Endothelial cell of umbilical vein (primary cell): ENCODE measurements at regions not wholly inside any gene's neighbourhood (a gene's known extent, or its start where the extent isn't known, plus 50 kb on each side); places are given as distances from the start of the nearest gene placed in this dataset.

Experiments
- BruUV-seq: library from RNA; stranded (reverse); fragments of 400-500 nt; replicated peaks from 2 replicates; lab custom pipeline; 2021; lab: Mats Ljungman, UMichigan
- CTCF ChIA-PET: fragments of 300-600, 350-600 bp; sonication (Branson Sonifier 250); formaldehyde crosslinking; loops from one replicate; lab custom pipeline; 2021; ENCODE audit warnings: antibody characterized with exemption, inconsistent platforms; lab: Charles Lee
- POLR2A ChIA-PET: fragments of 300-600, 350-600 bp; sonication (Branson Sonifier 250); formaldehyde crosslinking; loops from one replicate; lab custom pipeline; 2021; ENCODE audit warnings: antibody characterized with exemption, inconsistent platforms; lab: Charles Lee
- DNase-seq: peaks from one replicate; pipeline ENCODE4 v3.0.0-alpha.2; 2011; ENCODE audit warnings: low read depth, low spot score
- FAIRE-seq: peaks from 2 replicates; lab custom pipeline; 2011; peaks lifted over from hg19 to GRCh38; lab: Jason Lieb, UNC
- H2AFZ ChIP-seq: 2 replicates; pipeline ENCODE4 v1.6.0; 2012; ENCODE audit warnings: low read depth, low read length, control low read depth, inconsistent platforms
- H3K27ac ChIP-seq: 2 replicates; pipeline ENCODE4 v1.5.1; 2011; ENCODE audit warnings: low read depth, mild to moderate bottlenecking, control low read depth, low read length, moderate library complexity; ENCODE audit not compliant: insufficient read depth
- H3K27me3 ChIP-seq, 2 experiments: 2 replicates each; pipeline versions ENCODE4 v1.6.0 to v1.6.1; 2011; ENCODE audit warnings: low read length in 2 of 2, mixed read lengths in 1 of 2; ENCODE audit not compliant: control insufficient read depth in 2 of 2, insufficient read depth in 2 of 2
- H3K36me3 ChIP-seq, 2 experiments: 2 replicates in 1 of 2; 3 replicates in 1 of 2; pipeline ENCODE4 v1.5.1; 2011; ENCODE audit warnings: low read length in 2 of 2, mild to moderate bottlenecking in 1 of 2, moderate library complexity in 1 of 2; ENCODE audit not compliant: control insufficient read depth in 2 of 2, insufficient read depth in 2 of 2; ENCODE audit errors: extremely low read depth in 1 of 2
- H3K4me1 ChIP-seq: 3 replicates; pipeline ENCODE4 v1.5.1; 2011; ENCODE audit warnings: mild to moderate bottlenecking, low read length; ENCODE audit not compliant: control insufficient read depth, insufficient read depth; ENCODE audit errors: extremely low read depth
- H3K4me2 ChIP-seq: 2 replicates; pipeline ENCODE4 v1.6.1; 2011; ENCODE audit warnings: low read length, control low read depth, mixed read lengths; ENCODE audit not compliant: insufficient read depth
- H3K4me3 ChIP-seq, 3 experiments: fragments of 200-600 bp in 1 of 3; sonication (generic), shearing (Covaris generic) in 1 of 3; replicated peaks in 1 of 3; 2 replicates each; pipeline ENCODE4 v1.5.1; 2011 to 2016; ENCODE audit warnings: control low read depth in 3 of 3, low read length in 3 of 3, mild to moderate bottlenecking in 2 of 3, inconsistent platforms in 1 of 3, low read depth in 1 of 3, moderate library complexity in 1 of 3; ENCODE audit not compliant: insufficient read depth in 1 of 3
- H3K79me2 ChIP-seq: 2 replicates; pipeline ENCODE4 v1.6.0; 2012; ENCODE audit warnings: low read length, inconsistent platforms; ENCODE audit not compliant: control insufficient read depth, insufficient read depth
- H3K9ac ChIP-seq: replicated peaks from 2 replicates; pipeline ENCODE3; 2011; ENCODE audit warnings: low read length, control low read depth; ENCODE audit not compliant: insufficient read depth; ENCODE audit errors: extremely low read depth
- H3K9me1 ChIP-seq: replicated peaks from 3 replicates; pipeline ENCODE4 v1.6.0; 2011; ENCODE audit warnings: mild to moderate bottlenecking, low read length; ENCODE audit not compliant: control insufficient read depth, insufficient read depth; ENCODE audit errors: extremely low read depth
- H3K9me3 ChIP-seq: replicated peaks from 2 replicates; pipeline ENCODE4 v1.5.1; 2012; ENCODE audit warnings: low read length, inconsistent platforms; ENCODE audit not compliant: control insufficient read depth, insufficient read depth
- H4K20me1 ChIP-seq: replicated peaks from 2 replicates; pipeline ENCODE3; 2011; ENCODE audit warnings: mild to moderate bottlenecking, low read length; ENCODE audit not compliant: control insufficient read depth, insufficient read depth; ENCODE audit errors: extremely low read depth
- EZH2 ChIP-seq: IDR thresholded peaks from 2 replicates; pipeline ENCODE4 v1.6.1; 2012; ENCODE audit warnings: borderline replicate concordance, low read depth, mild to moderate bottlenecking, moderate library complexity, low read length, inconsistent platforms; ENCODE audit not compliant: severe bottlenecking
- FOS ChIP-seq: IDR thresholded peaks from 2 replicates; pipeline ENCODE4 v1.6.1; 2011; ENCODE audit warnings: mild to moderate bottlenecking, low read length, moderate library complexity, borderline replicate concordance; ENCODE audit not compliant: insufficient read depth
- GATA2 ChIP-seq: IDR thresholded peaks from 2 replicates; pipeline ENCODE4 v1.7.0; 2011; ENCODE audit warnings: low read depth, mild to moderate bottlenecking, moderate library complexity, mixed read lengths, low read length; ENCODE audit not compliant: insufficient read length, insufficient read depth
- JUN ChIP-seq: IDR thresholded peaks from 2 replicates; pipeline ENCODE4 v1.6.1; 2011; ENCODE audit warnings: borderline replicate concordance, low read depth; ENCODE audit not compliant: insufficient read length, insufficient read depth
- MYC ChIP-seq: IDR thresholded peaks from one replicate; pipeline ENCODE4 v1.6.1; 2011; ENCODE audit warnings: mild to moderate bottlenecking, low read depth, low read length
- POLR2A ChIP-seq: IDR thresholded peaks from 2 replicates; pipeline ENCODE4 v1.6.1; 2012; ENCODE audit warnings: low read depth, mild to moderate bottlenecking, control low read depth, low read length
- POLR2AphosphoS5 ChIP-seq: IDR thresholded peaks from 2 replicates; pipeline ENCODE4 v1.6.1; 2012; ENCODE audit warnings: low read depth, mild to moderate bottlenecking, control low read depth, low read length, moderate library complexity; ENCODE audit not compliant: insufficient read depth
- dilution Hi-C: fragments of 300-500 bp; cut with MboI; formaldehyde crosslinking; loops from one replicate; pipeline ENCODE4 v1.15.0; 2019; ENCODE audit warnings: low sequenced_read_pairs; ENCODE audit not compliant: extremely low pct_ligation_motif_present
- intact Hi-C: fragments of 100-400 bp; cut with micrococcal nuclease; formaldehyde crosslinking; loops from one replicate; pipeline ENCODE4 v1.10.0; 2022
- TF ChIP-seq, protein P1 (sequence below), 2 donors: IDR thresholded peaks; 1 replicate in 1 of 2; 2 replicates in 1 of 2; pipeline ENCODE4 v1.5.1; 2011; ENCODE audit warnings: low read length in 2 of 2, mild to moderate bottlenecking in 2 of 2, moderate library complexity in 2 of 2, control low read depth in 1 of 2, inconsistent platforms in 1 of 2, low read depth in 1 of 2; ENCODE audit not compliant: insufficient read depth in 1 of 2; ENCODE audit errors: extremely low read depth in 1 of 2
- TF ChIP-seq, protein P2 (sequence below): IDR thresholded peaks from 2 replicates; pipeline ENCODE4 v1.6.1; 2011; ENCODE audit not compliant: insufficient read depth, insufficient read length

- TF ChIP-seq FOS = no peak
- TF ChIP-seq JUN = no peak
- TF ChIP-seq POLR2AphosphoS5 = no peak
- TF ChIP-seq, protein P1, sequence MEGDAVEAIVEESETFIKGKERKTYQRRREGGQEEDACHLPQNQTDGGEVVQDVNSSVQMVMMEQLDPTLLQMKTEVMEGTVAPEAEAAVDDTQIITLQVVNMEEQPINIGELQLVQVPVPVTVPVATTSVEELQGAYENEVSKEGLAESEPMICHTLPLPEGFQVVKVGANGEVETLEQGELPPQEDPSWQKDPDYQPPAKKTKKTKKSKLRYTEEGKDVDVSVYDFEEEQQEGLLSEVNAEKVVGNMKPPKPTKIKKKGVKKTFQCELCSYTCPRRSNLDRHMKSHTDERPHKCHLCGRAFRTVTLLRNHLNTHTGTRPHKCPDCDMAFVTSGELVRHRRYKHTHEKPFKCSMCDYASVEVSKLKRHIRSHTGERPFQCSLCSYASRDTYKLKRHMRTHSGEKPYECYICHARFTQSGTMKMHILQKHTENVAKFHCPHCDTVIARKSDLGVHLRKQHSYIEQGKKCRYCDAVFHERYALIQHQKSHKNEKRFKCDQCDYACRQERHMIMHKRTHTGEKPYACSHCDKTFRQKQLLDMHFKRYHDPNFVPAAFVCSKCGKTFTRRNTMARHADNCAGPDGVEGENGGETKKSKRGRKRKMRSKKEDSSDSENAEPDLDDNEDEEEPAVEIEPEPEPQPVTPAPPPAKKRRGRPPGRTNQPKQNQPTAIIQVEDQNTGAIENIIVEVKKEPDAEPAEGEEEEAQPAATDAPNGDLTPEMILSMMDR (IDR thresholded peaks at IDR 0.05; ENCODE audit: extremely low read depth in 1 of 2, insufficient read depth in 1 of 2, low read depth in 1 of 2, low read length in 2 of 2) = no peak
- TF ChIP-seq, protein P2, sequence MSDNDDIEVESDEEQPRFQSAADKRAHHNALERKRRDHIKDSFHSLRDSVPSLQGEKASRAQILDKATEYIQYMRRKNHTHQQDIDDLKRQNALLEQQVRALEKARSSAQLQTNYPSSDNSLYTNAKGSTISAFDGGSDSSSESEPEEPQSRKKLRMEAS = no peak
- TF ChIP-seq MYC = no peak
- TF ChIP-seq EZH2 = no peak
- TF ChIP-seq GATA2 = no peak
- no peak for TF ChIP-seq POLR2A
- Histone ChIP-seq H2AFZ (no peak overlapping the region), H3K79me2 (no peaks in the 10 kb centered on the region), H3K36me3 (no peaks in the 10 kb centered on the region), H3K27me3 (no peaks in the 10 kb centered on the region), H3K9me3 (no peaks in the 10 kb centered on the region), H3K4me3 (no peak overlapping the region), H3K27ac (no peak overlapping the region), H3K4me2 (no peak overlapping the region), H4K20me1 (no peaks in the 10 kb centered on the region), H3K9ac (no peak overlapping the region), H3K9me1 (no peaks in the 10 kb centered on the region), H3K4me1 (no peaks in the 10 kb centered on the region)
- no TSS peak for BruUV-seq
- CTCF ChIA-PET = no interaction called here
- POLR2A ChIA-PET = no interaction called here
- FAIRE-seq (no peak), DNase-seq (no peak)
- intact Hi-C loops (no loop called here), dilution Hi-C loops (no loop called here)
Observed at GRCh38 chr14:70269582-70269981, 80.8 kb upstream of the SLC8A3 start.
